SIG-M5 treated with dmso at 0.1 percent for 504 hours (cell line): ENCODE measurements at regions not wholly inside any gene's neighbourhood (a gene's known extent, or its start where the extent isn't known, plus 50 kb on each side); places are given as distances from the start of the nearest gene placed in this dataset.

Source experiments
- DNase-seq: peaks from one replicate; lab custom pipeline; 2025; ENCODE audit not compliant: unreplicated experiment; lab: John Stamatoyannopoulos, UW

DNA sequence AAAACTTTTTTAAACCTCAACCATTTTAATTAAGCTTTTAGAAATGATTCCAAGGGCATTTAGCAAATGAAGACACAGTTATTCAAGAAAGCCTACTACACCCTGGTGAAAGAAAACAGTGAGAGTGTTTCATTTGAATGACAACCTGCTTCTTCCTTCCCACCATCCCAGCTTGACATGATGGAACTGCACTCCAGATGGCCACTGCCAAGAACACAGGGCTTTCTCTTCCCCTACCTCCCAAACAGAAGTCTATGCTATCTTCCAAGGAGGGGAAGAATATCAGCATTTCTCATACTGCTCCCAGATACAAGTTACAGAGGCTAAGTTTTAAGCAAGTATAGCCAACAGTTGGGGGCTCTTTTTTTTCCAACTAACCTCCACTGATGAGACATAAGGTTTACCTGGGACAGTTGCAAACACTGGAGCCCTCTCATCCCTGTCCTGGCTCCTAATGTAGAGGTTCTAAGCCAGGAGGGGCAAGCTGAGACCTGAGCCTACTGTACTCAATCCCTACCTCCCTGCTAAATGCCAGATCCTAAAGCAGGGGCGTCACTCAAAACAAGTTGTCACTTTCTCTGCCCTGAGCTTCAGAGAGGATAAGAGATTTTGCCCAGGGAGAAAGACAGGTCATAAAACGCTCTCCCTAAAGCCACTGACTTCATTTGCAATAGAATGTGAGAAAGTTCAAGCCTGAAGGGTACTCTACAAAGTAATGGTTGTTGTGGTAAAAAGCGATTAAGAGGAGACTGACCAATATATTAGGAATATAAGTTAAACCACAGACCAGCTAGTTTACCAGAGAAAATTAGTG is 88.5 kb upstream of the SLC27A6 start:
- no peak for DNase-seq

DNA sequence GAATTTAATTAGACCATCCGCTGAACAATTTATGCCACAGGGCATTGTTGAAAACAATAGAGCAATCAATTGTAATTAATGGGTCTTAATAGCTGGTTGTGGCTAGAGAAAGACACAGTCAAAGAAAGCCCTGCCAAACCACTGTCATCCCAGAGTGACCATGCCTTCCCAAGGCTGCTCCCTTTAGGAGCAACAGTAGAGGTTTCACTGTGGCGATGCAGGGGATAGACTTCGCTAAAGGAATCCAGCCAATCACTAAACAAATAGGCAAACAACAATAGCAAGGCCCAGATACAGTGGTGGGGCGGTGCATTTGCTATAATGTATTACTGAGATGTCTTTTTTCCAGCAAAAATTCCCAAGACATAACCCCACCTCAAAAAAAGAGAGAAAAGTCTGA is 87.8 kb upstream of the SLC27A6 start:
- no peak for DNase-seq

DNA sequence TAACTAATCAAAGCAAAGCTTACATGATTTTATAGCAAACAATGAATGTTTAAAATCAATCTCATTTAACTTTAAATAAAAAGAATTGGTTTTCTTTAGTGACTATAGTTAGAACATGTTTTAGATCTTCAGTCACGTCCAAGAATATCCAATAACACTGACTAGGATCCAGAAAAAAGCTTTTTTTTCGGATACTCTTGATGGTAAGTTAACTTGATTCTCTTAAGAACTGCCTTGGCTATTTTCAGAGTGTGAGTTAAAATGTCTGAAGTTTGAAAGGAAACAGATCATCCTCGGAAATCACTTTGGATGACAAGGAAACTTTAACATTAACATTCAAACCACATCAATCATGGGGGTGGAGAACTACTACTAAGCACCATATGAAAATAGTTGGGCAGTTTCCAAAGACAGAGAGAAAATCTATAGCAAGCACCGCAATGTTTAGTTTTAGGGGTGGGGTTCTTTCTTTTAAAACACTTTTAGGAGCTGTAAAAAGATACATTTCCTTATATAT is 83.7 kb upstream of the SLC27A6 start:
- DNase-seq: no peak

DNA sequence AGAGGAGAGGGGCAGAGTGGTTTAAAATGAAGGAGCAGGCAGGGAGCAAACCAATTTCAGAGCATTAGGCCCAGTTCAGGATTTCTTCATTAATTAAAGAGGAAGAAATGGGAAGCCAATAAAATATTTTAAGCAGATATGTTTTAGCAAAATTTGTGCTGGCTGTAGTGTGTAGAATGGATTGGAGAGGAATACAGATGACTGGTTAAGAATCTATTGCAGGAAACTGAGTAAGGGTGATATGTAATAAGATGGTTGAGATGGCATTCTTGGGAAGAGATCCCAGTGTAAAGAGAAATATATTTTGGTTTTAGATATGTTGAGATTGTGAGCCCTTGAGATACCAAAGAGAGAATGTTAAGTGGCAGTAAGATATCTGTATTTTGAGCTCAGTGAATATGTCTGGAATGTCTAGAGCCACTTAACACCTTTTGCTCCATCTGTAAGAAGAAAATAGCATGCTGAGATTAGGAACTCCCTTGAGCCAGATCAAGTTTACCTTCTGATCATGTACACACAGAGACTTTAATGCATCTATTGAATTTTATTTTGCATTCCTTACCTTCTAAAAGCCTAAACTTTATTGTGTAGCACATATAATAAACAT is 79.5 kb upstream of the SLC27A6 start:
- DNase-seq: no peak

GRCh38 chr5:128895122-128895521 is 70.2 kb upstream of the SLC27A6 start:
- no peak for DNase-seq

GRCh38 chr5:128896675-128897074 is 68.6 kb upstream of the SLC27A6 start:
- DNase-seq: no peak

- DNase-seq: no peak
Observed at GRCh38 chr5:128903550-128903949, 61.7 kb upstream of the SLC27A6 start.

GRCh38 chr5:128904805-128905567 is 60.3 kb upstream of the SLC27A6 start:
- no peak for DNase-seq

- DNase-seq: peak; percentile 67
Observed at GRCh38 chr5:128905568-128906110, 59.6 kb upstream of the SLC27A6 start.

DNA sequence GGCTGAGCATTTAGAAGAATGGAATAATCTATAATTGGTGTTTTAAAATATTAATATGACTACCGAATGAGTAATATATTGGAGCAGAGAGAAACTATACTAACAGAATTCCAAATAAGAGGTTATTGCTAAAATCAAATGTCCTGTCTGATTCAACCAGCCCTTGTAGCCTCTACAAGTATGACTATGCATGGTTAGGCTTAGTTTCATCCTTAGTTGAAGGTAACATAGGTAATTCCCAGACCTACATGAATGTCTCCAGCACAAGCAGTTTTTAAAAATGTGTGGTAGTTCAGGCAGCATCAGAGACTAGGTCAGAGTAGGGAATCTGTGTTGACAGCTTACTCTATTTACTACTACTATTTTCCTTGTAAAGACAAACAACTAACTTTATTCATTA is 51.7 kb upstream of the SLC27A6 start:
- no peak for DNase-seq
